Heart right ventricle (tissue), 16 donors: ENCODE measurements at regions not wholly inside any gene's neighbourhood (a gene's known extent, or its start where the extent isn't known, plus 50 kb on each side); places are given as distances from the start of the nearest gene placed in this dataset.

ENCODE experiments used
- ATAC-seq, 8 donors: fragments of 200-7000 bp; cut with Tn5 transposase; one replicate each; pipeline ENCODE4 v1.9.1; 2020; ENCODE audit warnings: mild to moderate bottlenecking in 8 of 8, moderate library complexity in 8 of 8, moderate number of reproducible peaks in 1 of 8
- DNase-seq, 2 donors: peaks; one replicate each; pipeline ENCODE4 v3.0.0-alpha.2; 2020
- H3K27ac ChIP-seq, 10 donors: fragments of 200-600 bp; sonication (generic) in 2 of 10; one replicate each; pipeline versions ENCODE4 v1.5.0 to v1.8.0; 2020 to 2022; ENCODE audit warnings: mild to moderate bottlenecking in 3 of 10
- H3K27me3 ChIP-seq, 7 donors: fragments of 200-600 bp; one replicate each; pipeline ENCODE4 v1.8.0; 2021 to 2022; ENCODE audit warnings: mild to moderate bottlenecking in 2 of 7
- H3K36me3 ChIP-seq, 9 donors: fragments of 200-600 bp; sonication (generic) in 1 of 9; one replicate each; pipeline versions ENCODE4 v1.5.0 to v1.8.0; 2020 to 2022; ENCODE audit warnings: mild to moderate bottlenecking in 2 of 9
- H3K4me1 ChIP-seq, 9 donors: fragments of 200-600 bp; sonication (generic) in 1 of 9; one replicate each; pipeline versions ENCODE4 v1.5.0 to v1.8.0; 2020 to 2022; ENCODE audit warnings: mild to moderate bottlenecking in 4 of 9
- H3K4me3 ChIP-seq, 10 donors: fragments of 200-600 bp; sonication (generic) in 2 of 10; one replicate each; pipeline versions ENCODE4 v1.5.0 to v1.8.0; 2020 to 2022; ENCODE audit warnings: mild to moderate bottlenecking in 7 of 10, moderate library complexity in 2 of 10
- H3K9me3 ChIP-seq, 11 donors: fragments of 200-600 bp in 10 of 11; sonication (generic) in 2 of 11; one replicate each; pipeline versions ENCODE4 v1.5.0 to v1.8.0; 2013 to 2022; ENCODE audit warnings: mild to moderate bottlenecking in 2 of 11, control low read depth in 1 of 11, moderate library complexity in 1 of 11
- WGBS, 2 donors: extraction: QIAGEN DNeasy Blood & Tissue Kit; methylation state at CpG; one replicate each; pipeline ENCODE4 v1.1.7; 2013; ENCODE audit warnings: inconsistent platforms in 1 of 2; 5-methylcytosine and 5-hydroxymethylcytosine counted together
- intact Hi-C, 10 donors: fragments of 100-400 bp; cut with DNase I; formaldehyde crosslinking; loops; one replicate each; pipeline versions ENCODE4 v1.11.1 to v1.14.2; 2022
- TF ChIP-seq, protein P1 (sequence below), 9 donors: fragments of 200-600 bp; sonication (generic) in 2 of 9; IDR thresholded peaks; one replicate each; pipeline versions ENCODE4 v1.5.0 to v1.8.0; 2021 to 2022; ENCODE audit warnings: antibody characterized with exemption in 9 of 9, mild to moderate bottlenecking in 5 of 9, moderate library complexity in 1 of 9
- donor health status: Arrhythmogenic right ventricular cardiomyopathy.
- donor health status: ischemic (EF 13 %, LVEDD 7.1; RV severe dilation, severe dysfunction).
- donor health status: healthy with polysubstance abuse.
- donor health status: DM: no; HTN: yes; CAD: no.
- donor health status: DM: no; HTN: no; CAD: no.
- donor health status: ischemic (EF 25% LVEDD 6.9; RV normal size, moderate dysfunction).
- donor health status: ischemic (EF 25% LVEDD 5.7; RV mildly dilated, moderate dysfunction).
- donor health status: healthy.
- donor health status: DM: yes; HTN: yes; CAD: no.
- donor health status: Ischemic cardiomyopathy.
- donor health status: ischemic (EF 35%, LVEDD 5.7; RV mildly dilated, moderate dysfunction).
- donor health status: nonischemic (EF 11% LVEDD 7.7; RV severe dilation, severe dysfunction).
- donor health status: DM: yes; HTN: yes; CAD: no.
- donor health status: PGD.
- donor health status: ischemic (EF 29% LVEDD 5.4; RV normal size, mild dysfunction).
- donor health status: nonischemic (EF 23%, LVEDD 6.1; RV moderate dilation, normal function).

DNA sequence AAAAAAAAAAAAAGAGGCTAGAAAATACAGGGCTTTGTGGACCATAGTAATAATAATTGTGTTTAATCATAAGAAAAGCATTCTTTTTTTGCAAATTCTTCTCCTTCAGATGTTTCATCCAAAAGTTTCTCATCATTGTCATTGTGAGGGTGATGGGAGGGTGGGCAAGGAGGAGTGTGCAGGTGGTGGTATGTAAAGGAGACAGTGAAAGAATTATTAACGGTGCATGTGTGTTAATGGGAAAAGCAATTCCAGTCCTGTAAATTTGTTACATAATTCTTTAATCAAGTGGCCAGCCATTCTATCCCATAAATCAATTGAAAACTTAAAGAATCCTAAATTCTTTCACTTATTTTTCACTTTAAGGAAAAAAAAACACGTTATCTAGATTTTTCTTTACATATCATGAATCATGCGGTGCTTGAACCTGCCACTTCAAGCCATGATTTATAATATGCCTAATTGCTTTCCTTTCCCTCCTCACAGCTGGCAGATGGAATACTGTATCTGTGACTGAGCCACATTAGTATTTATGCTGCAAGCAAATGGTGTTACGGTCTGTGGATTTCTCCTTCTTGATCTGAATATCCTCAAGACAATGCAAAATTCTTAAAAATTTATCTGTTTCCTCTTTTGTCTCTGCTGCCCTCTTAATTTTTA, 318.5 kb downstream of the JRKL start:
- WGBS, 2 donors = 77 to 79% methylated on average over 4 of the region's 4 CpGs
- H3K4me1 ChIP-seq = no peaks in the 10 kb centered on the region
- no peaks in the 10 kb centered on the region for H3K9me3 ChIP-seq
- no peaks in the 10 kb centered on the region for H3K36me3 ChIP-seq
- no peak overlapping the region for H3K27ac ChIP-seq
- ATAC-seq (no peak), DNase-seq (no peak)
- H3K27me3 ChIP-seq = no peaks in the 10 kb centered on the region
- intact Hi-C loops = no loop called here
- TF ChIP-seq, protein P1, sequence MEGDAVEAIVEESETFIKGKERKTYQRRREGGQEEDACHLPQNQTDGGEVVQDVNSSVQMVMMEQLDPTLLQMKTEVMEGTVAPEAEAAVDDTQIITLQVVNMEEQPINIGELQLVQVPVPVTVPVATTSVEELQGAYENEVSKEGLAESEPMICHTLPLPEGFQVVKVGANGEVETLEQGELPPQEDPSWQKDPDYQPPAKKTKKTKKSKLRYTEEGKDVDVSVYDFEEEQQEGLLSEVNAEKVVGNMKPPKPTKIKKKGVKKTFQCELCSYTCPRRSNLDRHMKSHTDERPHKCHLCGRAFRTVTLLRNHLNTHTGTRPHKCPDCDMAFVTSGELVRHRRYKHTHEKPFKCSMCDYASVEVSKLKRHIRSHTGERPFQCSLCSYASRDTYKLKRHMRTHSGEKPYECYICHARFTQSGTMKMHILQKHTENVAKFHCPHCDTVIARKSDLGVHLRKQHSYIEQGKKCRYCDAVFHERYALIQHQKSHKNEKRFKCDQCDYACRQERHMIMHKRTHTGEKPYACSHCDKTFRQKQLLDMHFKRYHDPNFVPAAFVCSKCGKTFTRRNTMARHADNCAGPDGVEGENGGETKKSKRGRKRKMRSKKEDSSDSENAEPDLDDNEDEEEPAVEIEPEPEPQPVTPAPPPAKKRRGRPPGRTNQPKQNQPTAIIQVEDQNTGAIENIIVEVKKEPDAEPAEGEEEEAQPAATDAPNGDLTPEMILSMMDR (IDR thresholded peaks at IDR 0.05) = no peak
- H3K4me3 ChIP-seq = no peak overlapping the region

DNA sequence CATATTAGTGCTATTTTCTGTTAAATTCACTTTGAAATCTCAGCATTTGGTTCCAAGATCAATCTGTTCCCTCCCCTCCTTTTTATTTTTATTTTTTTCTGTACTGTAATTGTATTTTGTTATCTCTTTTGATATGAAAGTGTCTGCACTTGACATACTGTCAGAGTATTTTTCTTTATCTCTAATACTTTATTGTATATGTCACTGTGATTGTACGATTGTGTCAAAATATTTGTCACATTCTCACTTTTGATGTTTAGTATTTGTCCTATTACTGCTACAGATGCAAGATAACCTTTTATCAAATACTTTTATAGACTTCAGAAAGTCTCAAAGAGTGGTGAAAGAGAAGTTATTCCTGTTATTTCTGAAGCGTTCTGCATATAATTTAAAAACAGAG, 323.5 kb downstream of the JRKL start:
- intact Hi-C loops = no loop called here
- ATAC-seq (no peak), DNase-seq (no peak)
- H3K27ac ChIP-seq = no peak overlapping the region
- H3K4me3 ChIP-seq = no peak overlapping the region
- 26 to 35% methylated on average over 2 of the region's 2 CpGs for WGBS, 2 donors
- TF ChIP-seq, protein P1 (IDR thresholded peaks at IDR 0.05) = no peak
- no peaks in the 10 kb centered on the region for H3K36me3 ChIP-seq
- H3K27me3 ChIP-seq = no peaks in the 10 kb centered on the region
- H3K4me1 ChIP-seq = no peaks in the 10 kb centered on the region
- no peaks in the 10 kb centered on the region for H3K9me3 ChIP-seq

DNA sequence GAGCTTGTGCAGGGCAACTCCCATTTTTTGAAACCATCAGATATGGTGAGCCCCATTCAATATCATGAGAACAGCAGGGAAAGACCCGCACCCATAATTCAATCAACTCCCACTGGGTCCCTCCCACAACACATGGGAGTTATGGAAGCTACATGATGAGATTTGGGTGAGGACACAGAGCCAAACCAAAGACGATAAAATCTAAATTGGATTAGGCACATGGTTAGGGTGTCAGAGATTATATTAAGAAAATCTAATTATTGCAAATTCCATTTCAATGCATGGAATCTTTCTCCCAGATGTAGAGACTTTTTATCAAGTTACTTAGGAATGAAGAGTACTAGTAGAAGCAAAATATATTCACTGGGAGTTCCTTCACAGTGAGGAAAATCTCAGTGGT, 324.9 kb downstream of the JRKL start:
- TF ChIP-seq, protein P1 (IDR thresholded peaks at IDR 0.05) = no peak
- Histone ChIP-seq H3K4me1 (no peaks in the 10 kb centered on the region), H3K27me3 (no peaks in the 10 kb centered on the region), H3K9me3 (no peaks in the 10 kb centered on the region), H3K27ac (no peak overlapping the region), H3K4me3 (no peak overlapping the region), H3K36me3 (no peaks in the 10 kb centered on the region)
- ATAC-seq (no peak), DNase-seq (no peak)
- intact Hi-C loops = no loop called here
- WGBS, 2 donors = 81 to 87% methylated on average over 2 of the region's 2 CpGs

DNA sequence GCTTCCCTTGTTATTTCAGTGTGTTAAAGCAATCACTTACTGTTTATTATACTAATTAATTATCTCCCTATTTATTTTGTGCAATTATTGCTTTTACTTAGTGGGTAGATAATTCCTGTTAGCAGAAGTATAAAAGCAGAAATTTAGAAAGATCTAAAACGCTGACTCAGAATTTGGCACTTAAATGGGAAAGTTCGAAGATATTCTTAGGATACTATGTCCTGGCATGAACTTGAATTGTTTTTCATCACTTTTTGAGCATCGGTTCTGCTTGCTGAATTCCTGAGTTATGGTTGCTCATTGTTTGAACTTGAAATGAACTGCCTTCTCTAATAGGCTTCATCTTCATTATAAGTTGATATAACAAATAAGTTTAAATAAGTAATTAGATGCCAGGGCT, 325.4 kb downstream of the JRKL start:
- TF ChIP-seq, protein P1 (IDR thresholded peaks at IDR 0.05) = no peak
- ATAC-seq (no peak), DNase-seq (no peak)
- intact Hi-C loops = no loop called here
- H3K27ac ChIP-seq = no peak overlapping the region
- H3K9me3 ChIP-seq = no peaks in the 10 kb centered on the region
- H3K4me3 ChIP-seq = no peak overlapping the region
- no peaks in the 10 kb centered on the region for H3K27me3 ChIP-seq
- no peaks in the 10 kb centered on the region for H3K4me1 ChIP-seq
- WGBS, 2 donors = 27 to 29% methylated on average over 3 of the region's 3 CpGs
- H3K36me3 ChIP-seq = no peaks in the 10 kb centered on the region
